PFSK-1 (cell line): ENCODE measurements at regions not wholly inside any gene's neighbourhood (a gene's known extent, or its start where the extent isn't known, plus 50 kb on each side); places are given as distances from the start of the nearest gene placed in this dataset.

Source experiments
- FOXP2 ChIP-seq: optimal IDR thresholded peaks from 2 replicates; pipeline ENCODE3; 2011; ENCODE audit warnings: borderline replicate concordance, control low read depth, inconsistent platforms; ENCODE audit not compliant: insufficient read depth; ENCODE audit errors: extremely low read length, extremely low read depth
- POLR2AphosphoS5 ChIP-seq: IDR thresholded peaks from 2 replicates; pipeline ENCODE4 v1.6.1; 2012; ENCODE audit warnings: low read depth, mild to moderate bottlenecking, control low read depth, low read length, moderate library complexity
- REST ChIP-seq, 2 experiments: IDR thresholded peaks; 2 replicates each; pipeline versions ENCODE4 v1.6.1 to v1.8.0; 2011 to 2012; ENCODE audit warnings: low read depth in 2 of 2, low read length in 2 of 2, control low read depth in 1 of 2, inconsistent platforms in 1 of 2, mild to moderate bottlenecking in 1 of 2, moderate library complexity in 1 of 2; ENCODE audit not compliant: insufficient read depth in 1 of 2
- SIN3A ChIP-seq: IDR thresholded peaks from 2 replicates; pipeline ENCODE4 v1.6.1; 2012; ENCODE audit warnings: mild to moderate bottlenecking, low read length, moderate library complexity, borderline replicate concordance; ENCODE audit not compliant: insufficient read depth
- TAF1 ChIP-seq: IDR thresholded peaks from 2 replicates; pipeline ENCODE4 v1.6.1; 2012; ENCODE audit warnings: low read length, control low read depth, borderline replicate concordance; ENCODE audit not compliant: insufficient read depth

GRCh38 chr2:216786676-216787075 is 73.2 kb downstream of the TNP1 start:
- TF ChIP-seq POLR2AphosphoS5 (no peak), REST (IDR thresholded peaks at IDR 0.05; ENCODE audit: insufficient read depth in 1 of 2, low read depth in 2 of 2, low read length in 2 of 2) (no peak), FOXP2 (no peak), TAF1 (no peak), SIN3A (no peak)
